ENCODE measurements at regions not wholly inside any gene's neighbourhood (a gene's known extent, or its start where the extent isn't known, plus 50 kb on each side); places are given as distances from the start of the nearest gene placed in this dataset.

- no peak for DNase-seq
Observed at GRCh38 chr2:215765729-215766360, 247.5 kb downstream of the MREG start.

- DNase-seq: no peak
Observed at GRCh38 chr2:215764441-215765048, 248.8 kb downstream of the MREG start.

GRCh38 chr2:215760557-215760956, 252.8 kb downstream of the MREG start:
- no peak for DNase-seq

GRCh38 chr2:215760091-215760490, 253.3 kb downstream of the MREG start:
- DNase-seq: no peak

GRCh38 chr2:215758691-215759090, 254.7 kb downstream of the MREG start:
- DNase-seq: no peak

- no peak for DNase-seq
Observed at GRCh38 chr2:215756346-215756730, 257.0 kb downstream of the MREG start.

- DNase-seq: no peak
Observed at GRCh38 chr2:215755641-215756345, 257.6 kb downstream of the MREG start.

GRCh38 chr2:215754546-215754945, 258.8 kb downstream of the MREG start:
- DNase-seq: no peak

GRCh38 chr2:215753808-215754207, 259.5 kb downstream of the MREG start:
- no peak for DNase-seq

GRCh38 chr2:215752991-215753390, 260.4 kb downstream of the MREG start:
- DNase-seq: no peak

GRCh38 chr2:215752436-215752835, 260.9 kb downstream of the MREG start:
- DNase-seq: no peak

GRCh38 chr2:215751911-215752272, 261.5 kb downstream of the MREG start:
- DNase-seq: no peak

GRCh38 chr2:215751200-215751910, 262.0 kb downstream of the MREG start:
- DNase-seq: no peak

- DNase-seq: no peak
Observed at GRCh38 chr2:215750763-215751162, 262.6 kb downstream of the MREG start.

- no peak for DNase-seq
Observed at GRCh38 chr2:215749092-215749957, 264.0 kb downstream of the MREG start.

- DNase-seq: no peak
Observed at GRCh38 chr2:215748446-215748845, 264.9 kb downstream of the MREG start.

- DNase-seq: no peak
Observed at GRCh38 chr2:215746887-215747615, 266.3 kb downstream of the MREG start.

GRCh38 chr2:215746226-215746886, 267.0 kb downstream of the MREG start:
- no peak for DNase-seq

- no peak for DNase-seq
Observed at GRCh38 chr2:215745331-215745730, 268.0 kb downstream of the MREG start.

- DNase-seq: no peak
Observed at GRCh38 chr2:215744514-215744913, 268.8 kb downstream of the MREG start.

GRCh38 chr2:215743066-215743465, 270.3 kb downstream of the MREG start:
- DNase-seq: no peak

GRCh38 chr2:215742021-215742420, 271.3 kb downstream of the MREG start:
- no peak for DNase-seq
